ENCODE measurements at regions not wholly inside any gene's neighbourhood (a gene's known extent, or its start where the extent isn't known, plus 50 kb on each side); places are given as distances from the start of the nearest gene placed in this dataset.

DNA sequence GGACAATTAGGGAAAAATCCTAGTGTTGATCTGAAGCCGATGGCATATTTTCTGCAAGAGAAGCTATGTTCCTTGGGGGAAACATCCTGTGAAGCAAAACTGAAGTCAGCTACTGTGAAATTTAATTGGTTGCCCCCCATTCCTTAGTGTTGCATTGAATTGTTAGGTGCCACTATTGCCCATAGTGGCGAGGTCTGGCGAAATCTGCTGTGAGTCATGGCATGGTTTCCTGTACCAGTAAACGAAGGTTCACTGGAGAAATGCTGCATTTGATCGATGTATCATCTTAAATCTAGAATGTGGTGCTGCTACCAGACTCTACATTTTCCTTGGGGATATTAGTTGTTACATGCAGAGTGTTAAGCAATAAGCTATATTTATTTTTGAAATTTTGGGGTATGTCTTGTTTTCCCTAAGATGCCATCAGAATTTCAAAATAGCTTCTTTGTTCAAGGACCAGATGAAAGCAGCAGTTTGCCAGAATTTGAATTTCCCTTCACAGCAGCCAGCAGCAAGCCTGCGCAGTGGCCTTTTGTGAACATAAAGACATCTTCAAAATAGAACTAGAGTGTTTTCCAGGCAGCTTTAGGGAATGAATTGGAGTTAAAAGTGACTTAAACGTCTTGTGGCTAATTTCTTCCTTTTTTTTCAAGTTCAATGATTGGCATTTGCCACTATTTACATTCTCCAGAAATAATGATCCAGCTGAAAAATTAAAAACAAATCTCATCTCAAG is 348.6 kb upstream of the COBL start:
- TF ChIP-seq, protein P1, sequence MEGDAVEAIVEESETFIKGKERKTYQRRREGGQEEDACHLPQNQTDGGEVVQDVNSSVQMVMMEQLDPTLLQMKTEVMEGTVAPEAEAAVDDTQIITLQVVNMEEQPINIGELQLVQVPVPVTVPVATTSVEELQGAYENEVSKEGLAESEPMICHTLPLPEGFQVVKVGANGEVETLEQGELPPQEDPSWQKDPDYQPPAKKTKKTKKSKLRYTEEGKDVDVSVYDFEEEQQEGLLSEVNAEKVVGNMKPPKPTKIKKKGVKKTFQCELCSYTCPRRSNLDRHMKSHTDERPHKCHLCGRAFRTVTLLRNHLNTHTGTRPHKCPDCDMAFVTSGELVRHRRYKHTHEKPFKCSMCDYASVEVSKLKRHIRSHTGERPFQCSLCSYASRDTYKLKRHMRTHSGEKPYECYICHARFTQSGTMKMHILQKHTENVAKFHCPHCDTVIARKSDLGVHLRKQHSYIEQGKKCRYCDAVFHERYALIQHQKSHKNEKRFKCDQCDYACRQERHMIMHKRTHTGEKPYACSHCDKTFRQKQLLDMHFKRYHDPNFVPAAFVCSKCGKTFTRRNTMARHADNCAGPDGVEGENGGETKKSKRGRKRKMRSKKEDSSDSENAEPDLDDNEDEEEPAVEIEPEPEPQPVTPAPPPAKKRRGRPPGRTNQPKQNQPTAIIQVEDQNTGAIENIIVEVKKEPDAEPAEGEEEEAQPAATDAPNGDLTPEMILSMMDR (conservative IDR thresholded peaks at IDR 0.05 in 1 of 2, IDR thresholded peaks at IDR 0.05 in 1 of 2; ENCODE audit: extremely low read depth in 1 of 2, insufficient read depth in 1 of 2, low read depth in 1 of 2, low read length in 2 of 2): no peak
- no peak for TF ChIP-seq EZH2 (IDR thresholded peaks at IDR 0.05; ENCODE audit: borderline replicate concordance, low read length)

Data from mammary epithelial cell (primary cell).